NCI-H1417 (cell line): ENCODE measurements at regions not wholly inside any gene's neighbourhood (a gene's known extent, or its start where the extent isn't known, plus 50 kb on each side); places are given as distances from the start of the nearest gene placed in this dataset.
"Not testable (repeated sequence)": the region's sequence is repeated elsewhere in the genome, so short reads cannot be mapped to it uniquely, and the experiment has no call there.

ENCODE experiments used
- DNase-seq, 3 experiments: peaks; one replicate each; lab custom pipeline; 2025; lab: John Stamatoyannopoulos, UW

- DNase-seq: no peak
Measured at GRCh38 chr5:103744159-103744558, 181.6 kb upstream of the NUDT12 start.

GRCh38 chr5:103743421-103743820, 180.8 kb upstream of the NUDT12 start:
- no peak for DNase-seq

DNA sequence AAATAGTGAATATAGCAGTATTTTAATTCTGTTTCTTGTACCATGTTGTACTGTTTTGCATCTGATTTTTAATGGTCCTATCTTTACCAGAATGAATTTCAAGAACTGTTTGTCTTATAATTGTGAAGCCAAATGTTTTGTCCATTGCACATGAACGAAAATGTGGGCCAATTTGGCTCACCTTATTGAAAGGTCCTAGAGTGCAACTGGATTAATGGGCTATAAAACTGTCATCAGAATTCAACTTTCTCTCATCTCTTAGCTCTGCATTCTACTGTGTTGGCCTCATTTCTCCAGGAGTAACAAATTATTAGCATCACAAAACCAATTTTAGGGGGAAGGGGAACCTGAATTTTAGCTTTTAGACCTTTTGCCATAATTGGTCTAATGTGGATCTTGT, 179.4 kb upstream of the NUDT12 start:
- DNase-seq: no peak

DNA sequence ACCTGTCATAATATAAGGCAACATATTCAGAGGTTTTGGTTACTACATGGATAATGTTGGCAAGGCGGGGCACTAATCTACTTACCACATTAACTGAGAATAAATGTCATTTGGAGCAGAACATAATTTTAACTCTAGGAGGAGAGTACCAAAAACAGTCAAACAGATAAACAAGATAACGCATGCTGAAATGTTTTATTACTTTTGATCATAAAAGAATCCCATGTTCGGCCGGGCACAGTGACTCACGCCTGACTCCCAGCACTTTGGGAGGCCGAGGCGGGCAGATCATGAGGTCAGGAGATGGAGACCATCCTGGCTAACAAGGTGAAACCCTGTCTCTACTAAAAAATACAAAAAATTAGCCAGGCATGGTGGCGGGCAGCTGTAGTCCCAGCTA, 173.8 kb upstream of the NUDT12 start:
- not testable (repeated sequence) for DNase-seq

DNA sequence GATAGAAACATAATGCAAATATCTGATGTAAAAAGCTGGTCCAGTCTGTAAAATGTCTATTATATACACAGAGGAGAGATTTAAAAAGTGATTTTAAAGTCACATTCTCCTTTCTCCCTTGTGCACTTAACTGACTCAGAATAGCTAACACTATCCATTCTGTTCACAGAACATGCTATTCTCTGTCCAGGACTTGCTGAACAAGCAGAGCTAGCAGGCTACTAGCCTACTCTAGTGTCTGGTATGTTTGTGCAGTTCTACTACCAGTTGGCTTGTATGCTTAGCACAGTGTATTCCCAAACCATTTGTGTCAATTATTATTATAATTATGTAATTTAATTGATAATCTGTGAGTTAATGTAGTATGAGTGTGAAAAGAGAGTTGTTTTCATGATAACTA, 161.7 kb upstream of the NUDT12 start:
- peak in 2 of 3 experiments; percentile 1 to 33 for DNase-seq

DNA sequence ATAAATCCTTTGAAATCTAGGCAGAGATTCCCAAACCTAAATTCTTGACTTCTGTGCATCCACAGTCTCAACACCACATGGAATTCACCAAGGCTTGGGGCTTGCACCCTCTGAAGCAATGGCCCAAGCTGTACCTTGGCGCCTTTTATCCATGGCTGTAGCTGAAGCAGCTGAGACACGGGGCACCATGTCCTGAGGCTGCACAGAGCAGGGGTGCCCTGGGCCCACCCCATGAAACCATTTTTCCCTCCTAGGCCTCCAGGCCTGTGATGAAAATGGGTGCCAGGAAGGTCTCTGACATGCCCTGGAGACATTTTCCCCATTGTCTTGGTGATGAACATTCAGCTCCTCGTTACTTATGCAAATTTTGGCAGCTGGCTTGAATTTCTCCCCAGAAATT, 158.6 kb upstream of the NUDT12 start:
- DNase-seq: no peak

DNA sequence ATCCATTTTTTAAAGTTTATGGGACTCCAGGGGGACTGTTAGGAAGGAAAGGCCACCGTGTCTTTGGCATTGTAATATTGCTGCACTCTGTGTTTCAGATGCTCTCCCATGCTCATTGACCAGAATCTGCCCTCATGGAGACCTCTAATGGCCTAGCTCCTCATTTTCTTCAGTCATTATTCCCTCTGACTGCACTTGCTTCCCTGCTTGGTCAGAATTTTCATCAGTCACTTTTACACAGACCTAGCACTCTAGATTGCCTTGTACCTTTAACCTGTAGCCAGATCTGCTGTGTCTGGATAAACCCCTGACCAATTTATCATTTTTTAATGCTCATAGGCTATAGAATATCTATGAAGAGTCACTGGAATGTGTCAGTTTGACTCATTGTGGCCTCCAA, 155.5 kb upstream of the NUDT12 start:
- no peak for DNase-seq

DNA sequence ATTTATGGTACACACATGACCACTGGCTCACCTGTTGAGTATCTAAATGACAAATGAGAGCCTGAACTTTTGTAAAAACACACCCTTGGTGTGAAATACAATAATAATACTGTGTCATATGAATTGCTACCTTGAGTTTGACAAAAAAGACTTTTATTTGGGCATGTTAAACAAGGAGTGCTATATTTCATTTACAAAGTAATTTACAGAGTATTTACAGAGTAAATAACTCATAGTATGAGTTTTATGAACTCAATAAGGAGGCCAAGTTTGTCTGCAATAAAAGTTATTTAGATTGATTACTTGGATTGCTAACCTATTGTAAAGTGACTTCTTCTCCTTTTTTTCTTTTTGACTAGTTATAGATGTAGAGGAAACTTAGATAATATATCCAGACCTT, 146.0 kb upstream of the NUDT12 start:
- no peak for DNase-seq

DNA sequence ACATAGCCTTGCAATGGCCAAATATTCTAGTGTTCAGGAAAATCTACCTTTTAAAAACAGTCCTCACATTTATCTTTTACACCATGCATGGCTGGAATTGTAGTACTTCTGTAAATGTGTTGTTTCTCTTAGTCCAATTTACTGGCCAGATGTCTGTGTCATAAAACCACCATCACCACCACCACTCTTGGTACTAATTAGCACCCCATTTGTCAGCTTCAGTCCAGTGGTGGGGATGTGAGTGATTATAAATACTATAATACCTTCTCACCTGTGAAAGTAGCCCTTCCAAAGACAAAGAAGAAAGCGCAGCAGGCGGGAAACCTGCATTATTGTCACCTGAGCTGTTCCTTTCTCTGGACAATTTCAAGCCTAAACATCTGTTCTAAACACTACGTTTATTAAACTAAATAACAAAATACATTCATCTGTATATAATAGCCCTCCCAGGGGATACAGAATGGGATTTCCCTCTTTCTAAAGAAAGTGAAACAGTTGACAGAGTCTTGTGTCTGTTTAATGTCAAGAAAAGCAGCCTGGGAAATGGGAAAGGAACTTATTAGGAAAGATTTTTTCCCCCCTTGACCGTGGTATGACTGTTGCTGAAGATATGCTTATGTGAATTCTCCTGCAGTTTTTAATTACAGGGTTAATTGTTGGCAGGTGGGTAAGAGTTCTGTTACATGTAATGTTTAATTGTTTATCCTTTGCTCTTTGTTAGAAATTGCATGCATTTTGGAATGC, 144.5 kb upstream of the NUDT12 start:
- DNase-seq: peak; percentile 43 to 91 (median 58)

DNA sequence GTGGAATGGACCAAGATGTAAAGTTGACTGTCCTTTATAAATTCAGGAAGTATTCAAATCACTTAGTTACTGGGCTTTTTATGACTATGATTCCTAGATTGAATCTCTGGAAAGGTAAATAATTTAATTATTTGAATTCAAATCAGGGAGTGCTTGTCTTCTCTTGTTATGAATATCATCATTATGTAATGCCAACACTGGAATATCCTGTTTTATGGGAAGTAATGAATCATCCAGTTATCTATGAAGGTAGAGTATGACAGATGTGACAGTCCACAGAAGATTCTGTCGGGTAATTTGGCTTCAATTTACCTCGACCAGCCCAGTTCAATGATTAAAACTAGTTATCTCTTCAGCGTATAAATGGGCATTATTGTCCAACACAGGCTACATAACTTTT, 141.0 kb upstream of the NUDT12 start:
- DNase-seq: no peak

GRCh38 chr5:103693517-103693916, 130.9 kb upstream of the NUDT12 start:
- DNase-seq: no peak

DNA sequence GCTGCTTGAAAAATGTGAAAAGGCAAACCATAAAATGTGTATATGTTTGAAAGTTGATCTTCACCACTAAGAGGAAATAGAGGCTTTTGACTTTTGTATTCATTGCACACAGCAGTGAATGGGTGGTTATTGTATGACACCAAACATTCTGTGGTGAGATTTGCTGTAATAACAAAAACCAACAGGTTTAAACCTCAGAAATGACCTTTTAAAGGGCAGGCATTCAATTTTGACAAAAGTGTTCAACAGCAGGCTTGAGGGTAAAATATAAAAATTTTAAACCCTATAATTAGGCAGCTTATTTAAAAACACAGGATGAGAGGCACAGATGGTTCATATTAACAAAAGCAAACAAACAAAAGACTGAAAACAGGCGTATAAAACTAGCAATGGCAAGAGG, 128.1 kb upstream of the NUDT12 start:
- DNase-seq: peak in 2 of 3 experiments; percentile 1 to 70

DNA sequence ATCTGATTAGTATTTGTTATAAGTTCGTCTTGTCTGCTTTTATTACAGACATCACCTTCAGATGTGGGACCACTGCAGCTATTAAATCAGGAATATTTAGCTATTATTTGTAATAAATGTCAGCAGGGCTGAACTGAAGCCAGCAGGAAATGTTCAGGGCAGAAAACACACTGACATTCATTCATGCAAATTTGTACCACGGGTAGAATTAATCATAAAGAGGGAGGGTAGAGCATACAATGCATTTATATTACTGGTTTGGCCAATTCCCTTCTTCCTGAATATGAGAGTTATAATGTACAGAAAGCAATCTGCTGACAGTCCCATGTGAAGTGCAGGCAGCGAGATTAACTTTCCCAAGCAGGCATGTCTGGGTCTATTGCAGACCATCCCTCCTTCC, 117.3 kb upstream of the NUDT12 start:
- DNase-seq: no peak

- DNase-seq: peak in 1 of 3 experiments; percentile 47
Measured at GRCh38 chr5:103676198-103676597, 113.6 kb upstream of the NUDT12 start.

DNA sequence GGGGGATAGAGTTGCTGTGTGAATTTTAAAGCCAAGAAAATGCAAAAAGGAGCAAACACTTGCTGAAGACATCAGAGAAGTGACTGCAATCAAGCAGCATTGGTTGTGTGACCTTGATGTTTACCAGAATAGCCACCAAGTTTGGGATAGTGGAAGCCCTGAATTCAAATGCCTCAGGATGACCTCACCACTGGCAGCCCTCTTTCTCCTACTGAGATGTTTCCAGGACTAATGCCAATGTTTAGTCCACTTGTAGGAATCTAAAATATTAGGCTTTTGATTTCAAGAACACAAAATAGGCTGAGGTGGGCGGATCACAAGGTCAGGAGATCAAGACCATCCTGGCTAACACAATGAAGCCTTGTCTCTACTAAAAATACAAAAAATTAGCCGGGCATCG, 112.2 kb upstream of the NUDT12 start:
- peak in 1 of 3 experiments; percentile 53 for DNase-seq

GRCh38 chr5:103674251-103674650, 111.7 kb upstream of the NUDT12 start:
- peak; percentile 58 to 94 (median 93) for DNase-seq

DNA sequence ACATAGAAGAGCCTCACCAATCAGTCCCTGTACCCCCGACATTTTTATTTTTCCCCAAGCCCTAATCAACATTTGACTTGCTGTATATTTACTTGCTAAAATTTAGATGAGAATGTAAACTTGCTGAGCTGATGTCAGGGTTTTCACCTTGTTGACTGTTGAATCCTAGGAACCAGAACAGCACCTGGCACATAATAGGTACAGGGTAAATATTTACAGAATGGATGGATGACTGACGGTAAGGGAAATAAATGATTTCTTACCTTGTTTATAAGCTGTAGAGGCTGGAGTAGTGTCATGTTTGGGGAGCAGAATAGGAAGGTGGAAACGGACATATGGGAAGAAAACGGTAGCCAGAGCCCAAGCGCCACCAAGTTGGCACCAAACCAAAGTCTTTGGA, 107.0 kb upstream of the NUDT12 start:
- peak; percentile 52 to 88 (median 86) for DNase-seq

DNA sequence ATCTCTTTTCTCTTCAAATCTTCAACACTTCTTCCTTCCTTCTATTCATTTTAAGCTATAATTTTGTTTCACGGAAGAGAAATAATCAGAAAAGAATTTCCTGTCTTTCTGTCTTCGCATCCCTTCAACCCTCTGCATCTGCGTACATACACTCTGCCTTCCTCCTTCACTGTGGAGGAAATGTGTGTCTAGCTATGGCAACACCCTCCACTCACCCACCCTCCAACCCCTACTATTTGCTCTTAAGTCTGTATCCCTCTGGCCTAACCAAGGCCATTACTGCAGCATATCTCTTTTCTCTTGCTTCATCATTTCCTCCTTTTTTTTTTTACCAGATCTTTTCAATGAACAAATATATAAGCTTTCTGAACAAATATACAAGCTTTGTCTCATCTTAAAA, 105.7 kb upstream of the NUDT12 start:
- peak in 1 of 3 experiments; percentile 22 for DNase-seq

GRCh38 chr5:103667068-103667467, 104.5 kb upstream of the NUDT12 start:
- DNase-seq: no peak

GRCh38 chr5:103657301-103657700, 94.7 kb upstream of the NUDT12 start:
- DNase-seq: no peak

DNA sequence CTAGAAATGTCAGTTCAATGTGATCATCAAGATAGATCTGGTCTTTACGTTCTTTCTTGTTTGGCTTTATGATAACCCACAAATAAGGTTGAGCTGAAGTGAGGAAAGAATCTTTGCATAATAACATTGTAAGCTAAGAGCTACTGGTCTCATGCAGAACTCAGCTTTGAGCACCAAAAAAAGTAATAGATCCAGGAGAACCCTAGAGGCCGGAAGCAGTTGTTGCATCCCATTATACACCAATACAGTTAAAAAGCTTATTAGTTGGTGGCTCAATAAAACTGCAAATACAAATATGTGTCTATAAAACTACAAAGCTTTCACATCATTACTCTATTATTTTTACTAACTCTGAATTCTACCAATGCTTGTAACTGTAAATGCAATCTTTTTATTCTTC, 85.5 kb upstream of the NUDT12 start:
- DNase-seq: no peak

GRCh38 chr5:103646698-103647614, 84.4 kb upstream of the NUDT12 start:
- peak in 2 of 3 experiments; percentile 9 to 19 for DNase-seq

GRCh38 chr5:103645816-103646215, 83.2 kb upstream of the NUDT12 start:
- DNase-seq: peak in 1 of 3 experiments; percentile 80
